ENCODE measurements at regions not wholly inside any gene's neighbourhood (a gene's known extent, or its start where the extent isn't known, plus 50 kb on each side); places are given as distances from the start of the nearest gene placed in this dataset.

DNA sequence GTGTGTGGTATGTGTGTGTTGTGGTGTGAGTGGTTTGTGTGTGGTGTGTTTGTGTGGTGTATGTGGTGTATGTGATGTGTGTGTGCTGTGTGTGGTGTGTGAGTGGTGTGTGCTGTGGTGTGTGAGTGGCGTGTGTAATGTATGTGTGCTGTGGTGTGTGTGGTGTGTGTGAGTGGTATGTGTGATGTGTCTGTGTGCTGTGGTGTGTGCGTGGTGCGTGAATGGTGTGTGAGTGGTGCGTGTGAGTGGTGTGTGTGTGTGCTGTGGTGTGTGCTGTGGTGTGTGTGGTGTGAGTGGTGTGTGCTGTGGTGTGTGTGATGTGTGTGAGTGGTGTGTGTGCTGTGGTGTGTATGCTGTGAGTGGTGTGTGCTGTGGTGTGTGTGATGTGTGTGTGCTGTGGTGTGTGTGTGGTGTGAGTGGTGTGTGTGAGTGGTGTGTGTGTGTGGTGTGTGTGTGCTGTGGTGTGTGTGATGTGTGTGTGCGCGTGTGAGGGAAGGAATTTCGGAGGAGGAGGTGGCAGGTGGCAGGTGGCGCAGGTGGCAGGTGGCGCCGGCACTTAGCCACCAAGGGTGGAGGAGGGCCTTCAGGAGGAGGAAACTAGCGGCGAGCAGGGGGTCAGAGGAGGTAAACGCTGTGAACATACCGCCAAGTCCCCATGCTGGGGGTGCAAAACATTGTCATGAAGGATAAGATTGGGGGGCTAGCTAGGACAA lies 191.8 kb downstream of the MELK start:
- TF ChIP-seq, protein P1, sequence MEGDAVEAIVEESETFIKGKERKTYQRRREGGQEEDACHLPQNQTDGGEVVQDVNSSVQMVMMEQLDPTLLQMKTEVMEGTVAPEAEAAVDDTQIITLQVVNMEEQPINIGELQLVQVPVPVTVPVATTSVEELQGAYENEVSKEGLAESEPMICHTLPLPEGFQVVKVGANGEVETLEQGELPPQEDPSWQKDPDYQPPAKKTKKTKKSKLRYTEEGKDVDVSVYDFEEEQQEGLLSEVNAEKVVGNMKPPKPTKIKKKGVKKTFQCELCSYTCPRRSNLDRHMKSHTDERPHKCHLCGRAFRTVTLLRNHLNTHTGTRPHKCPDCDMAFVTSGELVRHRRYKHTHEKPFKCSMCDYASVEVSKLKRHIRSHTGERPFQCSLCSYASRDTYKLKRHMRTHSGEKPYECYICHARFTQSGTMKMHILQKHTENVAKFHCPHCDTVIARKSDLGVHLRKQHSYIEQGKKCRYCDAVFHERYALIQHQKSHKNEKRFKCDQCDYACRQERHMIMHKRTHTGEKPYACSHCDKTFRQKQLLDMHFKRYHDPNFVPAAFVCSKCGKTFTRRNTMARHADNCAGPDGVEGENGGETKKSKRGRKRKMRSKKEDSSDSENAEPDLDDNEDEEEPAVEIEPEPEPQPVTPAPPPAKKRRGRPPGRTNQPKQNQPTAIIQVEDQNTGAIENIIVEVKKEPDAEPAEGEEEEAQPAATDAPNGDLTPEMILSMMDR (IDR thresholded peaks at IDR 0.05) = no peak
- TF ChIP-seq POLR2A (IDR thresholded peaks at IDR 0.05) (no peak), EP300 (IDR thresholded peaks at IDR 0.05) (no peak)
